Erythroblast (primary cell): ENCODE measurements at regions not wholly inside any gene's neighbourhood (a gene's known extent, or its start where the extent isn't known, plus 50 kb on each side); places are given as distances from the start of the nearest gene placed in this dataset.

ENCODE experiments used
- DNase-seq, 2 experiments: peaks; one replicate each; lab custom pipeline; 2025; lab: John Stamatoyannopoulos, UW
- GATA1 ChIP-seq: IDR thresholded peaks from 2 replicates; pipeline ENCODE4 v1.6.1; 2011; ENCODE audit warnings: low read depth, mild to moderate bottlenecking, control low read depth, low read length, moderate library complexity
- POLR2A ChIP-seq: IDR thresholded peaks from 2 replicates; pipeline ENCODE4 v1.6.1; 2011; ENCODE audit warnings: mild to moderate bottlenecking, low read length

GRCh38 chr16:64422259-64422658 is 699.6 kb downstream of the CDH11 start:
- no peak for TF ChIP-seq POLR2A
- no peak for TF ChIP-seq GATA1
- no peak for DNase-seq

GRCh38 chr16:64421515-64421914 is 700.3 kb downstream of the CDH11 start:
- no peak for DNase-seq
- TF ChIP-seq POLR2A (no peak), GATA1 (no peak)

- TF ChIP-seq GATA1: no peak
- no peak for TF ChIP-seq POLR2A
- no peak for DNase-seq
These were observed 702.0 kb downstream of the CDH11 start for GRCh38 chr16:64419832-64420231.

GRCh38 chr16:64417711-64418227 is 704.1 kb downstream of the CDH11 start:
- TF ChIP-seq POLR2A (no peak), GATA1 (no peak)
- no peak for DNase-seq

DNA sequence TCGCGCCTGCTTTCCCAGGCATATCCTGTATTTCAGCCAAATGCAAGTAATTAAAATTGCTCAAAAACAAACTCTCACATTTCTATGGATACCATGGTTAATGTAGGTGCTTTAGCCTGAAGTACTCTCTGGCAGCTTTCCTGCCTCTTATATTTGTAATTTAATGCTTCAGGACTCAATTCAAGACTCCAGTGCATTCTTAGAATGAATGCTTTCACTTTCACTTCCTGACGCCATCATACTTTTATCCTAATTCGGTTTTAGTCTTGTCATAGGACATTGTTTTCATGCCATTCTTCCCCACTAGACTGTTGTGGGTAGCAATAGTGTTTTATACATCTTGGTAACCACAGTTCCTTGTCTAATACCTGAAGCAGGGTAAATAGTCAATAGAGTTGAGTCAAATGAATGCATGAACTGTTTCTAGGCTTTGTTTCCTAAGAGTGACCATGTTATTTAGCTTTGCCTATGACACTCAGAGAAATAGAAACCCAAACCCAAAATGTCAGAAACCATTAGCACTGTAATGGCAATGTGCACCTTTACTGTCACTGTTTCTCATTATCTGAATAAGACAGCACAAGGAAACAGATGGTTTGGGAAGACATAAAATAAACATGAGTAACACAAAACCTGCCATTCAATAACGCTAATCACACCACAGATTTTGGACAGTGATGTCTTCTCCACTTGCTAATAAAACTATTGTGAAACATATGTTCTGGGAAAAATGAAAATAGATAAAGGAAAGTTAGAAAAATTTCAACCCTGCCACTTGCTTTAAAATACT is 705.5 kb downstream of the CDH11 start:
- DNase-seq: no peak
- TF ChIP-seq GATA1 (no peak), POLR2A (no peak)

DNA sequence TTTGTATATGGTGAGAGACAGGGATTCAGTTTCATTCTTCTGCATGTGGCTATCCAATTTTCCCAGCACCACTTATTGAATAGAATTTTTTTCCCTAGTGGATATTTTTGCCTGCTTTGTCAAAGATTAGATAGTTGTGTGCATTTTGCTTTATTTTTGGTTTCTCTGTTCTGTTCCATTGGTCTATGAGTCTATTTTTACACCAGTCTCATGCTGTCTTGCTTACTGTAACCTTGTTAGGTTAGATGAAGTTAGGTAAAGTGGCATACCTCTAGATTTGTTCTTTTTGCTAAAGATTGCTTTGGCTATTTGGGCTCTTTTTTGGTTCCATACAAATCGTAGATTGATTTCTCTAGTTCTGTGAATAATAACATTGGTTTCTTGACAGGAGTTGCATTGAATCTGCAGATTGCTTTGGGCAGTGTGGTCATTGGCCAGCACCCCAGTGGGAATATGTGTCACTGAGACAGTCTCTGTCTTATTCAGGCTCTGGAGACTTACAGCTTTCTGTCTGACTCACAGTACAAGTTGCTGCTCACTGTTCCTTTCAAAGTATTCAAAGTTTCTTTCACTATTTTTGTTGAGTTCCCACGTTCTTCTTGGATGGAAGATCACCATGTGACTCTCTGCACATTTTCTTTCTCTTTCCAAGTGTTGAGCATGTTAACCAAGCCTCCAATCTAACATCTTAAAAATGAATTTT is 709.1 kb downstream of the CDH11 start:
- TF ChIP-seq GATA1 (no peak), POLR2A (no peak)
- DNase-seq: no peak

- TF ChIP-seq POLR2A (no peak), GATA1 (no peak)
- no peak for DNase-seq
These were observed 711.6 kb downstream of the CDH11 start for GRCh38 chr16:64410306-64410705.

DNA sequence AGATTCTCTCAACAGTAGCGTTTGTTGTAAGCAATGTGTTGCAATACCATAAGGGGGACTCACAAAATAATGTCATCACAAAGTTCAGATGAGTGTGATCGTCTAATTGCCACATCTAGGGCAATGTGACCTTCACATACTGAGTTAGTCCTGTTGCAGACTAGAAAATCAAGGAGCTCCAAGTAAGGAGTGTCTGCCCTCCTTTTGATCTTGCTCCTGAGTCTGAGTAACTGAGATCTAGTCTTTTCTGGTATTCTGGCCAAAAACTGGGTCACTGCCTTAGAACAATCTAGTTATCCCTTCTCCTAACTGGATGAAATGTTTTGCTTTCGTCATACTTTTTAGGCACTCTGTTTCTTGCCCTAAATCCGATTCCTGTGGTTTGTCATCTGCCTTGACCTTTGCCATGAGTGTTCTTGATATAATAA is 712.1 kb downstream of the CDH11 start:
- TF ChIP-seq GATA1: no peak
- TF ChIP-seq POLR2A: no peak
- no peak for DNase-seq

DNA sequence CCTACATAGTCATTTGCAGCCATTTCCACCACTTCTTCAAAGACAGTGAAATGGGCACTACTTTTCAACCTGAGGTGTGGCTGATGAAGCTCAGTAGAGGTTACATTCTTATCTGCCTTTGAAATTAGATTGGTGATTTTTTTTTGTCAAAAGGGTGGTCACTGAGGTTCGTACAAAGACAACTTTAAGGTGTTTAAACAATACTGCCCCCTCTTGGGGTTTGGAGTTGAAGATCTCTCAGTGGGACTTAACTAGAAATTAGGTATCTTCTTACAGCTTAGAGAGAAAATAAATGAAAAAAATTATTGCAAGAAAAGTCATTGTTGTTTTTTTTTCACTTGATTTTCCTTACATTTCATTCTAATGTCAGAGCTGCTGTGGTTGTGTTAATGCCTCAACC is 713.2 kb downstream of the CDH11 start:
- TF ChIP-seq POLR2A (no peak), GATA1 (no peak)
- DNase-seq: no peak

DNA sequence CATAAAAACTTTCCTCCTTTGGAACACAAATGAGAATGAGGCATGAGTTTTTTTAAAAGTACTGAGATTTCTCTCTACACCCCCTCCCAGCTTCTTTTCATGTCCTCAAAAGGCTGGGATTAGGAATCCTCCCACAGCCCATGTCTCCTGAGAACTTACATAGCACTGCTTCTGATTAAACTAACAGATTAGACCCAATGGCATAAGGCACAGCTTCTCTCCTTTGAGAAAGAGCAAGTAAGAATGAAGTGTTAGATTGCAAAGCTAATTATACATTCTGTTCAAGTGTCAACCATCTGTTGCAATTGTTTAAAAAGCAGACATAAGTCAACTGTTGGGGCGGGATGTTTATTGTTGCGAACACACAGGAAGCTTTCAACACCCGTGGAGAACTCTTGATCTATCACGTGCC is 715.1 kb downstream of the CDH11 start:
- no peak for DNase-seq
- TF ChIP-seq GATA1 (no peak), POLR2A (no peak)

DNA sequence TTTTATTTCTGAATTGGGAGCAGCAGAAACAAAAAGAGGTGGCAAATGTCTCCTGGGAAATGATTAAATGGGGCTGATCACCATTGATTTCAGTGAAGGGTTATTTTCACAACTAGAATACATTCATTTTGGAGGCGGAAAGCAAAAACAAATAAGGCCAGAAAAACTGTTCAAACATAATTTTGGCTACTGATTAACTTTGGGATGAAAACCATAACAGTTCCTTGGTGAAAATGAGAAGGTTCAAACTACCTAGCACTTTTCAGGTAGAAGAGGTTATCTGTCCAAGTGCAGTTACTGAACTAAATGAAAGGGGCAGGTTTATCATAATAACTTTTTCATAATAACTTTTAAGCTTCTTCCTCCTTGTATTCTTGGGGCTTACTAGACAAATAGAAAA is 718.5 kb downstream of the CDH11 start:
- no peak for DNase-seq
- TF ChIP-seq POLR2A: no peak

DNA sequence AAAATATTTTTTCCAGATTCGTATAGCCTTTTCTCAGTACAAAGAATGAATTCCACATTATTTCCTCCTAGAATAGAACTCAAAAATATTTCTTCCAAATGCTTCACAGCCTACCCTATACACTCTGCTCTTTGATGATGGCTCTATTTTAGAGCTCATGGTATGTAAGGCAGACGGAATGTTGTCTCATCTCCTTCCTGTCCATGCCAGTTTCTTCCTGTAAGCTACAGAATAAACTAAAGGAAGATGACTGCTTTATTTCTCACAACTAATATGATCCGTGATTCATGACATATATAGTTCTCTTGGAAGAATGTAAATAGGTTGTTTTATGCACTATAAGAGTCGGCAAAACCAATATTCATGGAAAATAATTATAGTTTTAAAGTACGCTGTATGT is 723.1 kb downstream of the CDH11 start:
- no peak for DNase-seq
- TF ChIP-seq POLR2A (no peak), GATA1 (no peak)

GRCh38 chr16:64397945-64398508 is 723.8 kb downstream of the CDH11 start:
- TF ChIP-seq GATA1: no peak
- TF ChIP-seq POLR2A: no peak
- DNase-seq: no peak

- DNase-seq: no peak
- no peak for TF ChIP-seq POLR2A
- TF ChIP-seq GATA1: no peak
These were observed 724.8 kb downstream of the CDH11 start for GRCh38 chr16:64397042-64397441.
